SHP77 (cell line): ENCODE measurements at regions not wholly inside any gene's neighbourhood (a gene's known extent, or its start where the extent isn't known, plus 50 kb on each side); places are given as distances from the start of the nearest gene placed in this dataset.
"Not testable (repeated sequence)": the region's sequence is repeated elsewhere in the genome, so short reads cannot be mapped to it uniquely, and the experiment has no call there.

Experiments
- DNase-seq, 2 experiments: peaks; one replicate each; lab custom pipeline; 2025; lab: John Stamatoyannopoulos, UW

GRCh38 chr4:120200573-120201110 lies 134.0 kb upstream of the MAD2L1 start:
- not testable (repeated sequence) for DNase-seq

DNA sequence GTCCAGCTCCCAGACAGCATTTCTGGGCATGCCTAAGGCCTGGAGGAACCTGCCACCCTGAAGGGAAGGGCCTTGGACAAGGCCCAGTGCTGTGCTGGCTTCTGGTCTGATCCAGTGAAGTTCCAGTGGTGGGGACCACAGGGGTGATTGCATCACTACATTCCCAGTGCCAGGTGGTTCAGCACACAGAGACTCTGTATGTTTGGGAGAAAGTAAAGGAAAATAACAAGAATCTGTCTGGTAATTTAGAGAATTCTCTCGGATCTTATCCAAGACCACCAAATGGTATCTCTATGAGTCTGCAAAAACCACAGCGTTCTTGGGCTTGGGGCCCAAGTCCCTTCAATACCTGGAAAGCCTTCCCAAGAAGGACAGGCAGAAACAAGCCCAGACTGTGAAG lies 131.8 kb upstream of the MAD2L1 start:
- no peak for DNase-seq

DNA sequence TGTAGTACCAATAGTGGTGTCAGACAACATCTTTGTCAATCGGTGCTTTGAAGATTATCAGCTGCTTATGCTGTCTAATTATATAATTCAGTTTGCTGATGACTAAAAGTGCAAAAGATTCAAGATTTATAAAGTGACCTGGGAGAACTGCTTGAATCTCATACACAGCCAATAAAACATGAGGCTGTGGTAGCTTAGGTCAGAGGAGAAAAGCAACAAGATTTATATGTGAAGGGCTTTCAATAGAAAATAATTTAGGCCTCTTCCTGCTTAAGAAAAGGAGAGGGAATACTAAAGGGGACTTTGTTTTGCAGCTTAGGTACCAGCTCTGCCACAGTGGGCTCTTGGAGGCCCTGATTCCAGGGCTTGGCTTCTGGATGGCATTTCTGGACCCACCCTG lies 111.0 kb upstream of the MAD2L1 start:
- no peak for DNase-seq

DNA sequence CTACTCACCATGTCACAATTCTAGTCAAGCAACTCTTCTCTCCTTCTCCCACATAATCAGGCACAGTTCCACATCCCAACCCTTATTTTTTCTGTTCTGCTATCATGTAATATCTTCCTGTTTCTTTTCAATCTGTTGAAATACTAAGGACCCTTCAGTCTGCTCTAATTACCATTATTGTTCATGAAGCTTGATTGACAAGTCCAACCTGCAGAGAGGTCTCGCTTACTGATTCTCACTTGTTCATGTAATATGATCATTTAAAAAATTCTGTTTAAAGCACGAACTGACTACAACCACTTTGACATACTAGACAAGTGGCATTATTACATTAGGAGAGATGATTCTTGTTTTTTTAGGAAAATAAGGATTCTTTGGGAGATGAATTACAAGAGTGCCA lies 108.6 kb upstream of the MAD2L1 start:
- no peak for DNase-seq

- DNase-seq = no peak
Measured at GRCh38 chr4:120163895-120164294, 97.2 kb upstream of the MAD2L1 start.

GRCh38 chr4:120158841-120159463 lies 92.3 kb upstream of the MAD2L1 start:
- DNase-seq = no peak

DNA sequence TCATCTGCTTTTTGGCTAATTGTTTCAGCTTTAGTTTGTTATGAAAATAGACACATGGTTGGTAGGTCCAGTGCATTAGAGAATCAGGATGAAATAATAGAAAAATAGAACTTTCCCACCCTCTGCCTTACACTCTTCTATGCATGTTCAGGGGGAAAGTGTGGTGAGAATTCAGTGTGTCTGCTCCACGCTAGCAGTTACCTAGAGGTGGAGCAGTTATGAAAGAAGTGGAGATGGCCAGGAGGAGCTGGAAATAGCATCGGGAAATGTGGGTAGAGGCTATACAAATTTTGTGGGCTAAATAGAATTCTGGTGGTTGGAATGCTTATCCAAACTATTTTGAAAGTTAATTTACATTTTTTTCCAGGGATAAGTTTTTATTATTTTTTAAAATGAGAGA lies 91.4 kb upstream of the MAD2L1 start:
- no peak for DNase-seq

DNA sequence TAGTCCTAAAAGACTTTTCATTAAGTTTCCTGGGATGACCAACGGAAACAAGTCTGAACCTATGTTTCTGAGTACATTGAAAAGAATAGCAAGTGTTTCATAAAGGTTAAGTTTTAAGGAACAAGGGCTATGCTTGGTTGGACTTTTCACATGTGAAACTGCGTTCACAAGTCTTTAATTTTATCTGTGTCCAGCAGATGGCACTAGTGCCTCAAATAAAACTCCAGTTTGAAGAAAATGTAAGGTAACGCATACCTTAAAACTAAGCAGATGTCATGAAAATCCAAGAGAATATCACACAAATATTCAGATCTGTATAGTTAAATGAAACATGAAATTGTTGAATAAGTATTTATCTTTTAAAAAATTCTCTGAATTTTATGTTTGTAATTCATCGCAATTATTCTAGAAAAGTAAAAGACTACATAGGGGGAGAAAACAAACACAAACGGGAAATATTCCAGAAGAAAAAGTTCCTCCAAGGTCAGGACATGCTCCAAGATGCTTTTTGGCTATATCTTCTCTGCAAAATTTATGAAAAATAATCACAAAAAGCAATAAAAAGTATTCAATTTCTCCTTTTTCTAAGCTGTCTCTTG lies 89.6 kb upstream of the MAD2L1 start:
- peak; percentile 20 to 22 for DNase-seq

DNA sequence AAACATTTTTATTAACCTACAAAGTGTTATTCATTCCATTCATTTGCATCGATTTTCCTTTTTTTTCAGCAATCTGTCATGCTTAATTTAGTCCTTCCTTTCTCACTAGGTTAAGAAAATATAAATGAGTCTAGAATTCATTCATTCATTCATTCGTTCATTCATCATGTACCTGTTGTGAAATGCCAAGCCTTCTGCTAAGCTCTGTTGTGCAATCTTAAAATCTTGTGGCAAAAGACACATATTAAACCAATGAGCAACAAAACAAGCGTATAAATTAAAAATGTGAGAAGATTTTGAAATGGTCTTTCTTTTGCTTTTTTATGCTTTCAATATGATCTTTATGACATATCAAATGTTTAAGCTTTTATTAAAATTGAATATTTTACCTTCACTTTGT lies 88.6 kb upstream of the MAD2L1 start:
- DNase-seq = no peak

GRCh38 chr4:120144634-120145033 lies 78.0 kb upstream of the MAD2L1 start:
- no peak for DNase-seq

DNA sequence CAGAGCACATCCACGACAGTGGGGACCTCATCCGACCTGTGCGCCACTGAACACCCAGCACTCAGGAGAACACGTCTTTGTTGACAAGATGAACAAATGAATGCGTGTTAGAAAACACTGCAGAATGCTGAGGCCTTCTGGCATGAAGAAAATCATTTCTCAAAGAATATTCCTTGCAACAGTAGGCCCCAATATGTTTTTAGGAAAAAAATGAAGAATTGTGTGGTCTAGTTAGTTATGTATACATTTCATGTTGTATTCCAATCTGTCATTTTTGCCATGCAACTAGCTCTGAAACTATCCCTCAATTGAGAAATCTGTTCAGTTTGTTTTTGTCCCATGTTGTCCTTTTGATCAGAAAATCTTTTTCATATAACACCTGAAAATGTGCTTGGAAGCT lies 77.4 kb upstream of the MAD2L1 start:
- DNase-seq = no peak

GRCh38 chr4:120139392-120139791 lies 72.7 kb upstream of the MAD2L1 start:
- DNase-seq = no peak

DNA sequence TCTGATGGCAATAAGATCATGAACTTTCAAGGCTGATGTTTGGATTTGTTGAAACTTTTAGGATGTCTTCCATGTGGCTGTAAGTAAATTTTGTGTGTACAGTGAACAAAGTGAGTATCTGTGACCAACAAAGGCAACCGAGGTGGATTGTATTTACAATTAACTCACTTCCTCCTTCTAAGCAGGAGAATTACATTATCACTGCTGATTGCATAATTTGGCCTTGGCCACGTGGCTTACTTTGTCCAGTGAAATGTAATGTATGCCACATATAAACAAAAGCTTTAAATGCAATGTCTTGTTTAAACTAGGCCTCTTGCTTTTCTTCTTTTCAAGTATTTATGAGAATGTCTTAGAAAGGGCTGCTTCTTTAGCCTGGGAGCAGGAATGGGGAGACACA lies 66.3 kb upstream of the MAD2L1 start:
- DNase-seq = no peak

GRCh38 chr4:120130786-120131185 lies 64.1 kb upstream of the MAD2L1 start:
- no peak for DNase-seq
